Right atrium auricular region (tissue), 2 donors: ENCODE measurements at regions not wholly inside any gene's neighbourhood (a gene's known extent, or its start where the extent isn't known, plus 50 kb on each side); places are given as distances from the start of the nearest gene placed in this dataset.

ENCODE experiments used
- DNase-seq: peaks from one replicate; pipeline ENCODE4 v3.0.0-alpha.2; 2019; ENCODE audit warnings: low spot score
- H3K27ac ChIP-seq, 2 donors: fragments of 200-600 bp; sonication (generic); 1 replicate in 1 of 2; 2 replicates in 1 of 2; pipeline ENCODE4 v1.5.1; 2016 to 2019
- H3K27me3 ChIP-seq, 2 donors: fragments of 200-600 bp; sonication (generic); one replicate each; pipeline versions ENCODE4 v1.5.1 to v1.6.0; 2017 to 2019
- H3K36me3 ChIP-seq: fragments of 200-600 bp; sonication (generic); one replicate; pipeline ENCODE4 v1.5.1; 2016
- H3K4me1 ChIP-seq, 2 donors: fragments of 200-600 bp; sonication (generic); one replicate each; pipeline versions ENCODE4 v1.5.1 to v1.6.0; 2017 to 2019
- H3K4me3 ChIP-seq, 2 donors: fragments of 200-600 bp; sonication (generic); 1 replicate in 1 of 2; 2 replicates in 1 of 2; pipeline ENCODE4 v1.5.1; 2017 to 2019; ENCODE audit warnings: mild to moderate bottlenecking in 1 of 2, moderate library complexity in 1 of 2
- H3K9me3 ChIP-seq, 2 donors: fragments of 200-600 bp; sonication (generic); one replicate each; pipeline ENCODE4 v1.5.1; 2019
- TF ChIP-seq, protein P1 (sequence below), 2 donors: fragments of 200-600 bp; sonication (generic); IDR thresholded peaks; one replicate each; pipeline ENCODE4 v1.5.1; 2019; ENCODE audit warnings: antibody characterized with exemption in 2 of 2

- no peaks in the 10 kb centered on the region for H3K27me3 ChIP-seq
- H3K4me1 ChIP-seq: no peaks in the 10 kb centered on the region
- H3K27ac ChIP-seq: no peak overlapping the region
- DNase-seq: no peak
- TF ChIP-seq, protein P1, sequence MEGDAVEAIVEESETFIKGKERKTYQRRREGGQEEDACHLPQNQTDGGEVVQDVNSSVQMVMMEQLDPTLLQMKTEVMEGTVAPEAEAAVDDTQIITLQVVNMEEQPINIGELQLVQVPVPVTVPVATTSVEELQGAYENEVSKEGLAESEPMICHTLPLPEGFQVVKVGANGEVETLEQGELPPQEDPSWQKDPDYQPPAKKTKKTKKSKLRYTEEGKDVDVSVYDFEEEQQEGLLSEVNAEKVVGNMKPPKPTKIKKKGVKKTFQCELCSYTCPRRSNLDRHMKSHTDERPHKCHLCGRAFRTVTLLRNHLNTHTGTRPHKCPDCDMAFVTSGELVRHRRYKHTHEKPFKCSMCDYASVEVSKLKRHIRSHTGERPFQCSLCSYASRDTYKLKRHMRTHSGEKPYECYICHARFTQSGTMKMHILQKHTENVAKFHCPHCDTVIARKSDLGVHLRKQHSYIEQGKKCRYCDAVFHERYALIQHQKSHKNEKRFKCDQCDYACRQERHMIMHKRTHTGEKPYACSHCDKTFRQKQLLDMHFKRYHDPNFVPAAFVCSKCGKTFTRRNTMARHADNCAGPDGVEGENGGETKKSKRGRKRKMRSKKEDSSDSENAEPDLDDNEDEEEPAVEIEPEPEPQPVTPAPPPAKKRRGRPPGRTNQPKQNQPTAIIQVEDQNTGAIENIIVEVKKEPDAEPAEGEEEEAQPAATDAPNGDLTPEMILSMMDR (IDR thresholded peaks at IDR 0.05): no peak
- no peak overlapping the region for H3K4me3 ChIP-seq
- H3K36me3 ChIP-seq: no peaks in the 10 kb centered on the region
- no peaks in the 10 kb centered on the region for H3K9me3 ChIP-seq
Observed at GRCh38 chr20:6657111-6657510, 110.4 kb upstream of the BMP2 start.

GRCh38 chr20:6654513-6655252 is 112.8 kb upstream of the BMP2 start:
- Histone ChIP-seq H3K4me1 (no peaks in the 10 kb centered on the region), H3K9me3 (no peaks in the 10 kb centered on the region), H3K4me3 (no peak overlapping the region), H3K36me3 (no peaks in the 10 kb centered on the region), H3K27me3 (no peaks in the 10 kb centered on the region), H3K27ac (no peak overlapping the region)
- TF ChIP-seq, protein P1 (IDR thresholded peaks at IDR 0.05): no peak
- no peak for DNase-seq

DNA sequence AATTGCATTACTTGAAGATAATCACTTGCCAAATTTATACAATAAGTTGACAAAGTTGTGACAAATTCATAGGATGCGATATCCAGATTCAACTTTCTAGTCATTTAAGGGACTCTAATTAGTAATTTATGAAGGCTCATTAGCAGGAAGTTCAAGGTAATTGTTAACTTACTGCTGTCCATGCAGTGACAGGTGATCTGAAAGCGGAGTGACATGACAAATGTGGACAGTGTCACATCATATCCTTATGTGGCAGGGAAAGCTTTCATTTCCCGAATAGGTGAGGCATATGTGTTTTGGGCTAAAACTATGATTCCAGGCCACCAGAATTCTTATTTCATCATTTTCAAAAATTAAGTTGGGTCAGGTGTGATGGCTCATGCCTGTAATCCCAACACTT is 115.9 kb upstream of the BMP2 start:
- H3K4me3 ChIP-seq: no peak overlapping the region
- TF ChIP-seq, protein P1 (IDR thresholded peaks at IDR 0.05): no peak
- no peak for DNase-seq
- H3K27ac ChIP-seq: no peak overlapping the region
- no peaks in the 10 kb centered on the region for H3K4me1 ChIP-seq
- no peaks in the 10 kb centered on the region for H3K36me3 ChIP-seq
- H3K27me3 ChIP-seq: no peaks in the 10 kb centered on the region
- H3K9me3 ChIP-seq: no peaks in the 10 kb centered on the region

DNA sequence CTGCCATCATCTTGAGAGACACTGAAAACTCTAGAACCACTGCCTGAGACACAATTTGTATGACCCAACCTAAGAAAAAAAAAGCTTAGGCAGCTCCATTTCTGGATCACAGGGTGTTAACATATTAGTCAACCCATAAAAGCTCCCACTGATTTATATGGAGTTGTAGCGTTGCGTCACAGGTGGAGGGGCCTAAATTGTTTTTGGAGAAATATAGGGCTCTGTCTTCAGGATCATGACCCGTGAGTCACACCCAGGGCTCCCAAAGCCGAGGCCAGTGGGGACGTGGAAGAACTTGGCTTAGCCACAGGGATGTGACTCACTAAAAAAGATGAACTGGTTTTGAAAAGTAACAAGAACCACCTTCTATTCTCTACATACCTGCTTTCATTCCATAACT is 116.5 kb upstream of the BMP2 start:
- DNase-seq: peak; percentile 66

GRCh38 chr20:6646021-6646636 is 121.4 kb upstream of the BMP2 start:
- DNase-seq: no peak
- TF ChIP-seq, protein P1 (IDR thresholded peaks at IDR 0.05): no peak
- Histone ChIP-seq H3K9me3 (no peaks in the 10 kb centered on the region), H3K4me1 (no peaks in the 10 kb centered on the region), H3K36me3 (no peaks in the 10 kb centered on the region), H3K27me3 (no peaks in the 10 kb centered on the region), H3K27ac (no peak overlapping the region), H3K4me3 (no peak overlapping the region)

More for the DNA sequence above, 116.5 kb upstream of the BMP2 start:
- H3K9me3 ChIP-seq: no peaks in the 10 kb centered on the region
- no peaks in the 10 kb centered on the region for H3K27me3 ChIP-seq
- H3K36me3 ChIP-seq: no peaks in the 10 kb centered on the region
- no peak overlapping the region for H3K27ac ChIP-seq
- no peak overlapping the region for H3K4me3 ChIP-seq
- TF ChIP-seq, protein P1 (IDR thresholded peaks at IDR 0.05): no peak
- H3K4me1 ChIP-seq: no peaks in the 10 kb centered on the region
